ENCODE measurements at regions not wholly inside any gene's neighbourhood (a gene's known extent, or its start where the extent isn't known, plus 50 kb on each side); places are given as distances from the start of the nearest gene placed in this dataset.

DNA sequence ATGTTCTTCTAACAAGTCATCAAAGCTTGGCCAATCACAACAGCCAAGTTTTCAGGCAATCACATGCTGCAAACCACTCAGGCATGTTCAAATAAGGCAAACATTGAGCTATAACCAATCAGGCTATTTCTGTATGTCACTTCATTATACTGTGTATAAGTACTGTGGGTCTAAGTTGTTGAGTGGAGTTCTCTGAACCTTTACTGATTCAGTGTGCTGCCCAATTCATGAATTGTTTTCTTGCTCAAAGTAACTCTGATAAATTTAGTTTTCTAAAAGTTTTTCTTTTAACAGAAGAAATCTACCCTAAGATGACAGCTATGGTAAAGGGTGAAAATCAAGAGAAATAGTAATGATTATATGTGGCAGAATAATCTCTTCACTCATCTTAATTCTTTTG is 805.4 kb upstream of the NUDT12 start:
- ATAC-seq (no peak), DNase-seq (ENCODE audit: low read depth, low spot score) (no peak)
- no peaks in the 10 kb centered on the region; the same call in 1 of the 2 replicates for H3K79me2 ChIP-seq (ENCODE audit: insufficient read depth, low read length)
- BruUV-seq (replicated peaks): no TSS peak
- no peak overlapping the region for H3K9ac ChIP-seq (ENCODE audit: low read length)
- H3K27ac ChIP-seq (ENCODE audit: low read depth, low read length): no peak overlapping the region
- ChIA-PET POLR2A (no interaction called here), RAD21 (ENCODE audit: low non-redundant PET in 1 of 2, low total read pairs in 2 of 2, uncharacterized antibody in 2 of 2, unreplicated experiment in 2 of 2) (no interaction called here), CTCF (no interaction called here)
- no peaks in the 10 kb centered on the region for H4K20me1 ChIP-seq (ENCODE audit: insufficient read depth)
- intact Hi-C loops (cut with micrococcal nuclease): no loop called here
- H3K36me3 ChIP-seq (ENCODE audit: control insufficient read depth in 1 of 2, insufficient read depth in 2 of 2, low read length in 2 of 2): no peaks in the 10 kb centered on the region
- TF ChIP-seq TCF7L2 (IDR thresholded peaks at IDR 0.05; ENCODE audit: borderline replicate concordance, extremely low read depth, insufficient read depth, insufficient read length): no peak
- H3K27me3 ChIP-seq (ENCODE audit: insufficient read depth, low read length): no peaks in the 10 kb centered on the region
- H3K4me2 ChIP-seq (ENCODE audit: low read length): no peak overlapping the region
- no peak overlapping the region for H3K4me3 ChIP-seq (replicated peaks in 1 of 2; ENCODE audit: low read depth in 1 of 2, low read length in 2 of 2)
- no peak overlapping the region for H2AFZ ChIP-seq (ENCODE audit: low read depth, low read length, poor library complexity, severe bottlenecking)
- H3K4me1 ChIP-seq (ENCODE audit: control insufficient read depth in 1 of 2, insufficient read depth in 2 of 2, low read length in 2 of 2): no peaks in the 10 kb centered on the region
- H3K9me3 ChIP-seq (ENCODE audit: control insufficient read depth in 1 of 2, insufficient read depth in 1 of 2, low read depth in 1 of 2, low read length in 2 of 2): no peaks in the 10 kb centered on the region
- no peaks in the 10 kb centered on the region for H3K9me2 ChIP-seq (ENCODE audit: insufficient read depth)

DNA sequence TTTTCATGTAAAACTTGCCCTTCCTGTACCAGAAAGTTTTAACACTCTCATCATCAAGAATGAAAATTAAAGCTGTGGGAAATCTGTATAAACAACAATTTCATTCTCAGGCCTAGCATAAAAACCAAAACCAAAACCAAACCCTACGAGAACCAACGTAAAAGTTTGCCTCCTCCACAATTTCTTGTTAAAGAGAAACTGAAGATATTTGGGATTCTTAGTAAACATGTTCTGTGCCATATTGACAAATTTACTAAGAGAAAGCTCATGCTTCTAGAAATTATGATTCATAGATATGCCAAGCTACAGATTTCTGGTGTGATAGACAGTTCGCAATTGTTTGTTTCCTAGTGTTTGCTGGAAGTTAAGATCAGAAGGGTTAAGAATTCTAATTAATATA is 801.0 kb upstream of the NUDT12 start:
- H3K4me3 ChIP-seq (replicated peaks in 1 of 2; ENCODE audit: low read depth in 1 of 2, low read length in 2 of 2): no peak overlapping the region

More for the DNA sequence above, 801.0 kb upstream of the NUDT12 start:
- no peak for DNase-seq (ENCODE audit: low read depth, low spot score)
- TF ChIP-seq TCF7L2 (IDR thresholded peaks at IDR 0.05; ENCODE audit: borderline replicate concordance, extremely low read depth, insufficient read depth, insufficient read length): no peak
- no peak for TF ChIP-seq ELF1 (IDR thresholded peaks at IDR 0.05; ENCODE audit: borderline replicate concordance, low read depth)
- TF ChIP-seq EGR1 (IDR thresholded peaks at IDR 0.05; ENCODE audit: low read depth): no peak
- no peak for TF ChIP-seq CEBPB (IDR thresholded peaks at IDR 0.05; ENCODE audit: low read depth)
- TF ChIP-seq SRF (IDR thresholded peaks at IDR 0.05; ENCODE audit: low read depth): no peak
- no peak for TF ChIP-seq JUND (IDR thresholded peaks at IDR 0.05)
- TF ChIP-seq, protein P1, sequence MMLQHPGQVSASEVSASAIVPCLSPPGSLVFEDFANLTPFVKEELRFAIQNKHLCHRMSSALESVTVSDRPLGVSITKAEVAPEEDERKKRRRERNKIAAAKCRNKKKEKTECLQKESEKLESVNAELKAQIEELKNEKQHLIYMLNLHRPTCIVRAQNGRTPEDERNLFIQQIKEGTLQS (IDR thresholded peaks at IDR 0.05): no peak
- TF ChIP-seq RAD21 (IDR thresholded peaks at IDR 0.05; ENCODE audit: low read depth): no peak
- TF ChIP-seq, protein P2, sequence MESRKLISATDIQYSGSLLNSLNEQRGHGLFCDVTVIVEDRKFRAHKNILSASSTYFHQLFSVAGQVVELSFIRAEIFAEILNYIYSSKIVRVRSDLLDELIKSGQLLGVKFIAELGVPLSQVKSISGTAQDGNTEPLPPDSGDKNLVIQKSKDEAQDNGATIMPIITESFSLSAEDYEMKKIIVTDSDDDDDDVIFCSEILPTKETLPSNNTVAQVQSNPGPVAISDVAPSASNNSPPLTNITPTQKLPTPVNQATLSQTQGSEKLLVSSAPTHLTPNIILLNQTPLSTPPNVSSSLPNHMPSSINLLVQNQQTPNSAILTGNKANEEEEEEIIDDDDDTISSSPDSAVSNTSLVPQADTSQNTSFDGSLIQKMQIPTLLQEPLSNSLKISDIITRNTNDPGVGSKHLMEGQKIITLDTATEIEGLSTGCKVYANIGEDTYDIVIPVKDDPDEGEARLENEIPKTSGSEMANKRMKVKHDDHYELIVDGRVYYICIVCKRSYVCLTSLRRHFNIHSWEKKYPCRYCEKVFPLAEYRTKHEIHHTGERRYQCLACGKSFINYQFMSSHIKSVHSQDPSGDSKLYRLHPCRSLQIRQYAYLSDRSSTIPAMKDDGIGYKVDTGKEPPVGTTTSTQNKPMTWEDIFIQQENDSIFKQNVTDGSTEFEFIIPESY (IDR thresholded peaks at IDR 0.05; ENCODE audit: extremely low read depth, insufficient replicate concordance, low read length): no peak
- TF ChIP-seq SIN3A (IDR thresholded peaks at IDR 0.05; ENCODE audit: low read depth): no peak
- no peak for TF ChIP-seq POLR2A (IDR thresholded peaks at IDR 0.05; ENCODE audit: borderline replicate concordance, extremely low read depth, insufficient read depth, insufficient read length)
- no peak for TF ChIP-seq SP1 (IDR thresholded peaks at IDR 0.05; ENCODE audit: low read depth)
- TF ChIP-seq, protein P3, sequence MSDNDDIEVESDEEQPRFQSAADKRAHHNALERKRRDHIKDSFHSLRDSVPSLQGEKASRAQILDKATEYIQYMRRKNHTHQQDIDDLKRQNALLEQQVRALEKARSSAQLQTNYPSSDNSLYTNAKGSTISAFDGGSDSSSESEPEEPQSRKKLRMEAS (IDR thresholded peaks at IDR 0.05): no peak
- TF ChIP-seq YY1 (IDR thresholded peaks at IDR 0.05; ENCODE audit: extremely low read depth, insufficient replicate concordance, low read depth, low read length): no peak
- TF ChIP-seq POLR2AphosphoS5 (IDR thresholded peaks at IDR 0.05; ENCODE audit: low read depth, low read length): no peak
- no TSS peak for BruUV-seq (replicated peaks)
- Histone ChIP-seq H3K27ac (ENCODE audit: low read depth, low read length) (no peak overlapping the region), H3K79me2 (ENCODE audit: insufficient read depth, low read length) (no peaks in the 10 kb centered on the region; the same call in 1 of the 2 replicates), H3K9me2 (ENCODE audit: insufficient read depth) (no peaks in the 10 kb centered on the region), H3K9me3 (ENCODE audit: control insufficient read depth in 1 of 2, insufficient read depth in 1 of 2, low read depth in 1 of 2, low read length in 2 of 2) (no peaks in the 10 kb centered on the region), H3K27me3 (ENCODE audit: insufficient read depth, low read length) (no peaks in the 10 kb centered on the region), H3K4me2 (ENCODE audit: low read length) (no peak overlapping the region), H2AFZ (ENCODE audit: low read depth, low read length, poor library complexity, severe bottlenecking) (no peak overlapping the region), H3K9ac (ENCODE audit: low read length) (no peak overlapping the region), H3K36me3 (ENCODE audit: control insufficient read depth in 1 of 2, insufficient read depth in 2 of 2, low read length in 2 of 2) (no peaks in the 10 kb centered on the region), H3K4me1 (ENCODE audit: control insufficient read depth in 1 of 2, insufficient read depth in 2 of 2, low read length in 2 of 2) (peaks cover 3 to 6% of the 10 kb centered on the region in 2 experiments; a peak in 2 of 4 replicates), H4K20me1 (ENCODE audit: insufficient read depth) (no peaks in the 10 kb centered on the region)
- no peak for ATAC-seq
- ChIA-PET POLR2A (no interaction called here), RAD21 (ENCODE audit: low non-redundant PET in 1 of 2, low total read pairs in 2 of 2, uncharacterized antibody in 2 of 2, unreplicated experiment in 2 of 2) (no interaction called here), CTCF (interaction anchor here (0.8 kb wide), 1 partner anchor 17 kb away, joined by 3 read pairs; no protein-coding TSS in a partner anchor)
- intact Hi-C loops (cut with micrococcal nuclease): no loop called here

Measured in HCT116 (cell line).